ENCODE measurements at regions not wholly inside any gene's neighbourhood (a gene's known extent, or its start where the extent isn't known, plus 50 kb on each side); places are given as distances from the start of the nearest gene placed in this dataset.
A peak's percentile ranks its signal among the peaks of the same experiment; 100 is the strongest.
"Not testable (repeated sequence)": the region's sequence is repeated elsewhere in the genome, so short reads cannot be mapped to it uniquely, and the experiment has no call there.

- not testable (repeated sequence) for ATAC-seq (ENCODE audit: low read depth in 2 of 2); H3K27me3 Mint-ChIP-seq; DNase-seq; H3K4me1 Mint-ChIP-seq; H3K4me3 Mint-ChIP-seq; H3K27ac Mint-ChIP-seq
- H3K9me3 Mint-ChIP-seq: peaks cover 2 to 34% (median 14%) of the 10 kb centered on the region in 7 donors
- peaks cover 0 to 19% of the 10 kb centered on the region in 2 donors for H3K36me3 Mint-ChIP-seq
Observed at GRCh38 chrX:11905933-11906332, 147.9 kb downstream of the MSL3 start.

GRCh38 chrX:11908371-11908770 is 150.3 kb downstream of the MSL3 start:
- Mint-ChIP-seq H3K9me3 (peaks cover 2 to 34% (median 14%) of the 10 kb centered on the region in 7 donors), H3K27me3 (peaks cover 0 to 9% (median 6%) of the 10 kb centered on the region in 3 donors), H3K4me3 (no peak overlapping the region), H3K4me1 (peaks cover 0 to 6% (median 0%) of the 10 kb centered on the region in 3 donors), H3K27ac (no peak overlapping the region), H3K36me3 (peaks cover 0 to 19% of the 10 kb centered on the region in 2 donors)
- peak; percentile 12 for DNase-seq
- peak; percentile 54 to 74 for ATAC-seq (ENCODE audit: low read depth in 2 of 2)

- Mint-ChIP-seq H3K27me3 (peaks cover 13 to 21% (median 16%) of the 10 kb centered on the region in 3 donors), H3K4me1 (peaks cover 0 to 3% (median 0%) of the 10 kb centered on the region in 3 donors), H3K36me3 (peaks cover 0 to 2% of the 10 kb centered on the region in 2 donors), H3K27ac (peak overlapping the region in 1 of 6 donors; percentile 61), H3K4me3 (no peak overlapping the region), H3K9me3 (peaks cover 0 to 5% (median 1%) of the 10 kb centered on the region in 7 donors)
- DNase-seq (no peak), ATAC-seq (ENCODE audit: low read depth in 2 of 2) (no peak)
Observed at GRCh38 chrX:11913001-11913400, 155.0 kb downstream of the MSL3 start.

- no peak for DNase-seq
- Mint-ChIP-seq H3K9me3 (peaks cover 0 to 42% (median 15%) of the 10 kb centered on the region in 7 donors), H3K27me3 (peaks cover 0 to 8% (median 6%) of the 10 kb centered on the region in 3 donors), H3K36me3 (no peaks in the 10 kb centered on the region), H3K4me1 (no peaks in the 10 kb centered on the region), H3K27ac (no peak overlapping the region), H3K4me3 (no peak overlapping the region)
- no peak for ATAC-seq (ENCODE audit: low read depth in 2 of 2)
Observed at GRCh38 chrX:11929476-11929875, 171.4 kb downstream of the MSL3 start.

GRCh38 chrX:11932423-11932822 is 174.4 kb downstream of the MSL3 start:
- no peak overlapping the region for H3K27ac Mint-ChIP-seq
- H3K4me3 Mint-ChIP-seq: no peak overlapping the region
- ATAC-seq (ENCODE audit: low read depth in 2 of 2): no peak
- no peaks in the 10 kb centered on the region for H3K36me3 Mint-ChIP-seq
- H3K27me3 Mint-ChIP-seq: no peaks in the 10 kb centered on the region
- DNase-seq: no peak
- H3K4me1 Mint-ChIP-seq: no peaks in the 10 kb centered on the region
- peaks cover 0 to 17% (median 9%) of the 10 kb centered on the region in 7 donors for H3K9me3 Mint-ChIP-seq

GRCh38 chrX:11934089-11934488 is 176.1 kb downstream of the MSL3 start:
- Mint-ChIP-seq H3K27me3 (no peaks in the 10 kb centered on the region), H3K9me3 (peaks cover 0 to 8% (median under 1%) of the 10 kb centered on the region in 7 donors), H3K4me3 (no peak overlapping the region), H3K27ac (no peak overlapping the region), H3K36me3 (no peaks in the 10 kb centered on the region), H3K4me1 (no peaks in the 10 kb centered on the region)
- no peak for ATAC-seq (ENCODE audit: low read depth in 2 of 2)
- no peak for DNase-seq

GRCh38 chrX:11941571-11941970 is 183.5 kb downstream of the MSL3 start:
- Mint-ChIP-seq H3K4me3 (no peak overlapping the region), H3K36me3 (peaks cover 0 to 7% of the 10 kb centered on the region in 2 donors), H3K9me3 (peaks cover 0 to 5% (median 4%) of the 10 kb centered on the region in 7 donors), H3K4me1 (no peaks in the 10 kb centered on the region), H3K27ac (no peak overlapping the region), H3K27me3 (peaks cover 0 to 8% (median 3%) of the 10 kb centered on the region in 3 donors)
- ATAC-seq (ENCODE audit: low read depth in 2 of 2) (no peak), DNase-seq (no peak)

- H3K4me1 Mint-ChIP-seq: no peaks in the 10 kb centered on the region
- H3K9me3 Mint-ChIP-seq: peaks cover 0 to 18% (median 4%) of the 10 kb centered on the region in 7 donors
- H3K27ac Mint-ChIP-seq: no peak overlapping the region
- H3K36me3 Mint-ChIP-seq: peaks cover 0 to 7% of the 10 kb centered on the region in 2 donors
- peaks cover 5 to 15% (median 7%) of the 10 kb centered on the region in 3 donors for H3K27me3 Mint-ChIP-seq
- ATAC-seq (ENCODE audit: low read depth in 2 of 2): no peak
- no peak for DNase-seq
- no peak overlapping the region for H3K4me3 Mint-ChIP-seq
Observed at GRCh38 chrX:11944501-11944900, 186.5 kb downstream of the MSL3 start.

- H3K36me3 Mint-ChIP-seq: peaks cover 0 to 7% of the 10 kb centered on the region in 2 donors
- no peak for ATAC-seq (ENCODE audit: low read depth in 2 of 2)
Observed at GRCh38 chrX:11949291-11949690, 189.0 kb upstream of the FRMPD4 start.

GRCh38 chrX:11952176-11952720 is 186.0 kb upstream of the FRMPD4 start:
- no peak overlapping the region for H3K27ac Mint-ChIP-seq
- H3K4me1 Mint-ChIP-seq: no peaks in the 10 kb centered on the region
- H3K9me3 Mint-ChIP-seq: peaks cover 0 to 17% (median 3%) of the 10 kb centered on the region in 7 donors
- DNase-seq: no peak
- no peaks in the 10 kb centered on the region for H3K36me3 Mint-ChIP-seq
- no peak overlapping the region for H3K4me3 Mint-ChIP-seq
- ATAC-seq (ENCODE audit: low read depth in 2 of 2): no peak
- H3K27me3 Mint-ChIP-seq: peaks cover 2 to 15% (median 2%) of the 10 kb centered on the region in 3 donors

More at GRCh38 chrX:11949291-11949690, 189.0 kb upstream of the FRMPD4 start:
- Mint-ChIP-seq H3K4me3 (no peak overlapping the region), H3K27me3 (peaks cover 5 to 23% (median 7%) of the 10 kb centered on the region in 3 donors), H3K4me1 (no peaks in the 10 kb centered on the region), H3K9me3 (peaks cover 0 to 24% (median 5%) of the 10 kb centered on the region in 7 donors), H3K27ac (peak overlapping the region in 1 of 6 donors; percentile 4)
- DNase-seq: no peak

GRCh38 chrX:11953615-11954014 is 184.7 kb upstream of the FRMPD4 start:
- no peak overlapping the region for H3K27ac Mint-ChIP-seq
- H3K27me3 Mint-ChIP-seq: peaks cover 0 to 15% (median 3%) of the 10 kb centered on the region in 3 donors
- ATAC-seq (ENCODE audit: low read depth in 2 of 2) (no peak), DNase-seq (no peak)
- peaks cover 0 to 7% (median 2%) of the 10 kb centered on the region in 7 donors for H3K9me3 Mint-ChIP-seq
- H3K4me3 Mint-ChIP-seq: no peak overlapping the region
- no peaks in the 10 kb centered on the region for H3K4me1 Mint-ChIP-seq
- H3K36me3 Mint-ChIP-seq: no peaks in the 10 kb centered on the region

GRCh38 chrX:11954176-11954575 is 184.1 kb upstream of the FRMPD4 start:
- Mint-ChIP-seq H3K4me1 (no peaks in the 10 kb centered on the region), H3K36me3 (no peaks in the 10 kb centered on the region)
- no peak for ATAC-seq (ENCODE audit: low read depth in 2 of 2)

GRCh38 chrX:11960031-11960430 is 178.2 kb upstream of the FRMPD4 start:
- peaks cover 0 to 8% (median 4%) of the 10 kb centered on the region in 7 donors for H3K9me3 Mint-ChIP-seq

More at GRCh38 chrX:11954176-11954575, 184.1 kb upstream of the FRMPD4 start:
- DNase-seq: no peak
- Mint-ChIP-seq H3K27ac (no peak overlapping the region), H3K27me3 (peaks cover 3 to 11% (median 3%) of the 10 kb centered on the region in 3 donors), H3K4me3 (no peak overlapping the region), H3K9me3 (peaks cover 0 to 11% (median 3%) of the 10 kb centered on the region in 7 donors)

GRCh38 chrX:11965436-11965835 is 172.8 kb upstream of the FRMPD4 start:
- Mint-ChIP-seq H3K4me1 (no peaks in the 10 kb centered on the region), H3K4me3 (no peak overlapping the region), H3K27me3 (peaks cover 5 to 8% (median 5%) of the 10 kb centered on the region in 3 donors), H3K27ac (no peak overlapping the region), H3K9me3 (peaks cover 0 to 20% (median 0%) of the 10 kb centered on the region in 7 donors), H3K36me3 (no peaks in the 10 kb centered on the region)
- no peak for ATAC-seq (ENCODE audit: low read depth in 2 of 2)
- no peak for DNase-seq

More at GRCh38 chrX:11960031-11960430, 178.2 kb upstream of the FRMPD4 start:
- Mint-ChIP-seq H3K27me3 (peaks cover 0 to 5% (median 3%) of the 10 kb centered on the region in 3 donors), H3K4me3 (no peak overlapping the region), H3K36me3 (no peaks in the 10 kb centered on the region), H3K27ac (peak overlapping the region in 1 of 6 donors; percentile 80), H3K4me1 (no peaks in the 10 kb centered on the region)
- ATAC-seq (ENCODE audit: low read depth in 2 of 2): no peak
- no peak for DNase-seq
